Muscle of arm (tissue), 1 donor: ENCODE measurements at regions not wholly inside any gene's neighbourhood (a gene's known extent, or its start where the extent isn't known, plus 50 kb on each side); places are given as distances from the start of the nearest gene placed in this dataset.

Source experiments
- DNase-seq: peaks from one replicate; pipeline ENCODE4 v3.0.0-alpha.2; 2013

GRCh38 chr22:27139935-27140511, 482.6 kb downstream of the MIAT start:
- DNase-seq = no peak

GRCh38 chr22:27142286-27142685, 484.9 kb downstream of the MIAT start:
- no peak for DNase-seq

GRCh38 chr22:27144321-27144720, 486.9 kb downstream of the MIAT start:
- DNase-seq = no peak

- DNase-seq = no peak
Measured at GRCh38 chr22:27146866-27147633, 489.7 kb downstream of the MIAT start.

- DNase-seq = no peak
Measured at GRCh38 chr22:27148055-27148454, 490.7 kb downstream of the MIAT start.

GRCh38 chr22:27148886-27149470, 491.6 kb downstream of the MIAT start:
- no peak for DNase-seq

- DNase-seq = no peak
Measured at GRCh38 chr22:27149921-27150543, 492.6 kb downstream of the MIAT start.

GRCh38 chr22:27150544-27150941, 493.2 kb downstream of the MIAT start:
- DNase-seq = no peak

- no peak for DNase-seq
Measured at GRCh38 chr22:27151407-27151806, 494.0 kb downstream of the MIAT start.

GRCh38 chr22:27152033-27152432, 494.6 kb downstream of the MIAT start:
- DNase-seq = no peak

- DNase-seq = no peak
Measured at GRCh38 chr22:27152883-27153282, 495.5 kb downstream of the MIAT start.

- no peak for DNase-seq
Measured at GRCh38 chr22:27153386-27153785, 496.0 kb downstream of the MIAT start.

- DNase-seq = no peak
Measured at GRCh38 chr22:27154717-27155116, 497.3 kb downstream of the MIAT start.

GRCh38 chr22:27156821-27157489, 499.6 kb downstream of the MIAT start:
- no peak for DNase-seq

GRCh38 chr22:27157666-27158370, 500.4 kb downstream of the MIAT start:
- no peak for DNase-seq

- no peak for DNase-seq
Measured at GRCh38 chr22:27159016-27159415, 501.6 kb downstream of the MIAT start.

GRCh38 chr22:27159716-27160295, 502.4 kb downstream of the MIAT start:
- no peak for DNase-seq

- DNase-seq = no peak
Measured at GRCh38 chr22:27163162-27164137, 506.1 kb downstream of the MIAT start.

- DNase-seq = no peak
Measured at GRCh38 chr22:27164781-27165503, 507.6 kb downstream of the MIAT start.
